ENCODE measurements at regions not wholly inside any gene's neighbourhood (a gene's known extent, or its start where the extent isn't known, plus 50 kb on each side); places are given as distances from the start of the nearest gene placed in this dataset.
A peak's percentile ranks its signal among the peaks of the same experiment; 100 is the strongest.

DNA sequence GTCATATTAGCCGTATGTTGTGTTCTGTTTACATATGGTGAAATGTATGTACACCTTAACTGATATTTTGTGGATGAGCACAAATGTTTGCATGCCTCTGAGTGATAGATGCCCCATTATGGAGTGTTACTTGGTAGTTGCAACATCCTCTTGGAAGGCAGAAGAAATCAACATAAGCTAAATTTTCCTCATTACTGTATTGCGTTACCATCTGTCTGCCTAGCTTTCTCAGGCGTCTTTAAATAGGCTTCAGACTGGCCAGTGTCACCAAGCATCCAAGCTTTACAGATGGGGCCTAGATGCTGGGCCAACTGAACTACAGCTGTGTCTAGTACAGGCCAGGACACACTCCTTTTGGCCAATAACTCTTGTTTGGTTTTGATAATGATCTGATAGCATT is 250.6 kb downstream of the SAMD5 start:
- DNase-seq, result no peak

DNA sequence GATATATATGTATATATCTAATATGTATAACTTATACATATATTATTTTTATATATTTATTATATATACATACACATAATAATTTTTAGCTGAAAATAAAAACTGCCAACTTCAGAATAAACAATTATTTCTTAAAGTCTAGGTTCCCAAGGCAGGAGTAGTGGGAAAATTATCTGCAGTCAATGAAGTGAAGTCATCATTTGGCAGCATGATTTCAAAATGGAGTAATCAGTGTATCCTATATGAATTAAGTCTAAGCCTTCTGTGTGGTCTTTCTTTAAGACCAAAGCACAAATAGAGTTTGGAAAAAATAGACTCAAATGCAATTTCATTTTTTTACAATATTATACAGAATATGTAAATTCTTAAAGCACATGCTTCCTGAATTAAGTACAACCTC is 251.0 kb downstream of the SAMD5 start:
- DNase-seq, result no peak

DNA sequence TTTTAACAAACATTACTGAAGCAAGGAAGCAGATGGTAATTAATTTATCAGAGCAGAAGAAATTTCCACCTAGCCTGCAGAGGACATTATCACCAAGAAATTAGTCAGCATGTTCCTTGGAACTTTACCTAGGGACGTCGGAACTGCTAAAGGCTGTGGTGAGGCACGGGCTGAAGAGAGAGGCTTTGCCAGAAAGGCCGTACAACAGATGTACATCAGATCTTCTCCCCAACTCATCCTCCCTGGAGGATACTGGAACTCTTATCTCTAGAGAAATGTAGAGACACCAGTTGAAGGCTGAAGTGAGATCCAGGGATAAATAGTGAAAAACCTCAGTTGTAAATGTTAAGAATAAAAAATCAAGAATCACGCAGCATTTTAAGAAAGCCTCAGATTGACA is 257.1 kb downstream of the SAMD5 start:
- DNase-seq, result no peak

DNA sequence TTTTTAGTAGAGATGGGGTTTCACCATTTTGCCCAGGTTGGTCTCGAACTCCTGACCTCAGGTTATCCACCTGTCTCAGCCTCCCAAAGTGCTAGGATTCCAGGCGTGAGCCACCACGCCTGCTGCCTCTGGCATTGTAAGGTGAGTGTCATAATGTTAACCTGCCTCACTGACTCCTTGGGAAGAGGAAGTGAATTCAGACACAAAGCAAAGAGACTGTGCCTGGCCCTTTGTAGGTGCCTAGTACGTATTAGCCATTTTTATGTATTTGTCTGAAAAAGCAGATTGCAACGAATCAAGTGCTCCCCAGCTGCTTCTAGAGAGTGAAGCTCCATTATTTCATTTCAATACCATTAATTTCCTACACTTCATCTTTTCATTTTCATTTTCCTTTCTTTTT is 260.5 kb downstream of the SAMD5 start:
- no peak for DNase-seq

DNA sequence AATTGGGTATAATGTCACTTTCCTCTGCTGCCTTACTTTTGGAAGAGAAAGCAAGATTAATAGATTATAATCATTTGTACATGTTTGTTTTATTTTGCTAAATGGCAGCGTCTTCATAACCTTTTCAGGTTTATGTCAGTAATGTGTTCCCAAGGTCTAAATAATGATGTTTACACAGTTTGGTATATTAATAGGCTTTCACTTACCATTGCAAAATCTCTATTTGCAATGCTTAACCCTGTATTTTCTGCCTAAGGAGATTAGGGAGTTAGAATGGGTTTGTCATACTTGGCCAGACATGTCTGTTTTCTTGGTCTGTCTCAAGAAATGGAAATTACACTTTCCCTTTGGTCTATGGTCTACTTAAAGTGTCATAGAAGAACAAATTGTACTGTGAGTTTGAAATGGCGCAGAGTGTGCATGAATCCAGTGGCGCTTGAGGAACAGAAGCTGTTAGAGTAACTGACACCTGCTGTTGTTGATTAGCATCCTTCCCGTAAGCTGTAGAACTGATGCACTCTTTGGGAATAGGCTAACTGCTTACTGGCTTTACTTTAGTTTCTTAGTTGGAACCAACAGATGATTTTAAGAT is 261.1 kb downstream of the SAMD5 start:
- no peak for DNase-seq

DNA sequence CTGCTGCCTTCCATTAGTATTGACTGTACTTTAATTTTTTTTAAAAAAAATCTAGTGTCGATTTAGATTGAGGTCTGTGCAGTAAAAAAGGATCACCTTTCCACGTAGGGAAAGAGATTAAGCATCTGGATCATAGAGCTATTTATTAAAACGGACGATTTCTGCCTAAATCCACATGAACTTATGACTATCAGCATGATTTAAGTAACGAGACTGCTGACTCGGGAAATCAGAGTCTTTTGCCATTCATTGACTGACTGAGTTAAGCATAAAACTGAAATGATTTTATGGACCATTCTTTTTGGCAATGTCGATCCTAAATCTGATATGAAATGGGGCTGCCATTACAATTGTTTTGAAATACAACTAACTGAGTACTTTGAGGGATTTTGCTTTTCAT is 261.7 kb downstream of the SAMD5 start:
- no peak for DNase-seq

DNA sequence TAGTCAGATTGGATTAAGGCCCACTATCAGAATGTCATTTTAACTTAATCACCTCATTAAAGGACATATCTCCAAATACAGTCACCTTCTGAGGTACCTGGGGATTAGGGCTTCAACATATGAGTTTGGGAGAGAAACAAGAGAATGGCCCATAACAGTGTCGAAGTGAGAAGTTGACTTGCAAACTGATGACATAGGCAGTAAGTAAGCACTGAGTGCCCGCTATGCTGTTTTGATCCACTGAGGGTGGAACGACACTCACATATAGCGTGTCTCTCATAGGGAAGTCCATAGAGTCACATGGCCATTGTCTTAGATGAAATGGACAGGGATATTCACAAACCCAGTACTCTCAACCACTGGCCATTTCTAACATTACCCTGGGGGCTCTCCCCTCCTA is 264.2 kb downstream of the SAMD5 start:
- no peak for DNase-seq

DNA sequence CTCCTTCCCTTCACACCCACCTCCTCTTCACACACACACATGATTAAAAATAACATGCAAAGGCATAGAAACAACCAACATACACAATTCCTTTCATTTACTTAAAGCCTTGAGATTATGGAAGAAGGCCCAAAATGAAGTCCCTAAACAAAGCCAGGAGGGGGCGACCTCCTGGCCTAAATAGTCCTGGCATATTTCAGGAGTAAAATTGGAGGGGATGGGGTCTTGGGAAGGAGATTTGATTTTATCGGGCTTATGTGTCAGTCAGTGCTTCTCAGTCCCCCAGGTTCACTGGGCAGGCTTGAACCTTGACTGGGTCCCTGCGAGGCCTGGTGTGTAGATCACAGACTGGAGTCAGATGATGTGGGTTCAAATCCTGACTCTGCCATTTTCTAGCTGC is 266.4 kb downstream of the SAMD5 start:
- no peak for DNase-seq

DNA sequence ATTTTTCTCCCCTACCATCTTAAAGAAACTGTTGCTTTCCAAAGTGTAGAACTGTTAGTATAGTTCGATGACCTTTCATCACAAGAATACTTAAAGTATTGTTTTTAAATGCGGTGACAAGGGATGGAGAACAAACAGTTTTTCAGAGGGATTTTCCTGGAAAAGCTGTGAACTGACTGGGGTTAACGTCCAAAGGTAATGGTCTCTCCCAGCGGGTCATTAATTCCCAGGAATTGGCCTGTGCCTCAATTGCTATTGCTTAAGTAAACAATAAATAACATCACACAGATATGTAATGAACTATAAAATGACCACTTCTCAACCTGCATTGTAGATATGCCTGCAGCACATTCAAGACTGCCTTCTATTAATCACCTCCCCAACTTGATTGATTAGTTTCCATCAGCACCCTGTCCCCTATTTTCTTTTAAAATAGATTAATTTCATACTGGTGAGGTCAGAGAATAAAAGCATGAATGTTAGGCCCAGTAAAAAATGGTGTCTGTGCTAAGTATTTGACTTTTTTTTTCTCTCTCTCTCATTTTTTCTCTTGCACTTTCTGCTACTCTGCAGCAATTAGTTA is 268.2 kb downstream of the SAMD5 start:
- peak; percentile 15 for DNase-seq

DNA sequence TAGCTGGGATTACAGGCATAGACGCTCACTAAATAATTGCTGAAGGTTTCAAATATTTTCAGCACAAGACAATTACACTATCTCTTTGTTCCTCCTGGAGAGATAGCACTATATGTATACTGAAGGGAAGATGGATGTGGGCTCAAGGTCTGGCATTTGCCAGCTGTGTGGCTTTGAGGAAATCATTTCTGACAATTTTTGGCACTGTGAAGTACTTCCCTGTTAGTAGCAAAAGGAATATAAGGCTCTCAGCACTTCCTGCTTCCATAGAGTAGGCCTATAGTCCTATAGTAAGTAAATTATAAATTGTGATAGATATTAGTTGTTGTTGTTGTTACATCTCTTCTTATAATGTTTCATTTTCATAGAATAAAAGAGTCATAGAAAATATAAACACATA is 271.1 kb downstream of the SAMD5 start:
- DNase-seq, result no peak

DNA sequence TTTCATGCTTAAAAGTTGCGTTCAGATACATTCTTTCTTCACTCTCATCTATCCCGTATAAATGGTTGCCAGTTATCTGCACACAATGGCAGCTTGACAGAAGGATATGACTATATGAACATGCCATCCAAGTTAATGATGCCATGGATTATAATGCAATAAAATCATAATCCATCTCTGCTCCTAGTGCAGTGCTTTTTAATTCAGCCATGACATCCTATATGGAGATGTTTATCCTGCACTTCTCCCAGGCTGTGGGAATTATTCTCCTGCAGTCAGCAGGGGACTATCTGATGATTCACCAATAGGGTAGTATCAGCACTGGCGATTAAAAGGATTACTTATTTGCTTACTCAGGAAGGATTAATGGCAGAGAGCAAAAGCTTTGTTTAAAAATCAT is 273.8 kb downstream of the SAMD5 start:
- no peak for DNase-seq

DNA sequence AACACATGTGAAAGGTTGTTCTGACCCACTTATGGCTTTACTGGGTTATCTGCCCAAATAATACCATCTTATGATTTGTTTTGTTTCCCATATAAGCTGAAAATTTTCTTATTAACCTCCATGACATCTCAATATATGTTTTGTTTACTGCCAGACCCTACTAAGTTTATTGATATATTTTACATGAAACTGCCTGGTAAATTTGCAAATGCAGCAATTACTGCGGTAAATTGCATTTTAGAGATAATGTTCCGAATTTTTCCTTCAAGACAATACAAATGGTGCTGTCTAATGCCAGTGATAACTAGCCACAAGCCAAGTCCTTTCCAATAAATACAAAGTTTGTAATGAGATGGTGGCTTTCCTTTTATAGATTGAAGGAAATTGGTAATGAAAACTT is 275.9 kb downstream of the SAMD5 start:
- no peak for DNase-seq

DNA sequence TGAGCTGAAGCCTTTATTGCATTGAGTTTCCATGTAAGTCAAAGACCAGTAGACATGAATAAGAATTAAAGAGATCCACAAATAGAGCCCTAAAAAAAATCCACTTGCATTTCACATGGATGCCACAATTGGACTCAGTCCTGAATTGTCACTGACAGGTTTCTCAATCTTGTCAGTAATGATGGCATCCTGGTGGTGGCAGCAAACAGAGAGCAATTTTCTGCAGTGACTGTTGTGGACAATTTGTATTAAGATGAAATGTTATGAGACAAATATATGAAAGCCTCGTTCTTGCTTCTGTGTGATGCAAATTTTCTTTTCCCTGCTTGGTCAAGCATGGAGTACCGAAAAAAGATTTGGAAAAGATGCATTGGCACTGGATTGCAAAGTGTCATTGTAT is 278.9 kb downstream of the SAMD5 start:
- DNase-seq, result no peak

DNA sequence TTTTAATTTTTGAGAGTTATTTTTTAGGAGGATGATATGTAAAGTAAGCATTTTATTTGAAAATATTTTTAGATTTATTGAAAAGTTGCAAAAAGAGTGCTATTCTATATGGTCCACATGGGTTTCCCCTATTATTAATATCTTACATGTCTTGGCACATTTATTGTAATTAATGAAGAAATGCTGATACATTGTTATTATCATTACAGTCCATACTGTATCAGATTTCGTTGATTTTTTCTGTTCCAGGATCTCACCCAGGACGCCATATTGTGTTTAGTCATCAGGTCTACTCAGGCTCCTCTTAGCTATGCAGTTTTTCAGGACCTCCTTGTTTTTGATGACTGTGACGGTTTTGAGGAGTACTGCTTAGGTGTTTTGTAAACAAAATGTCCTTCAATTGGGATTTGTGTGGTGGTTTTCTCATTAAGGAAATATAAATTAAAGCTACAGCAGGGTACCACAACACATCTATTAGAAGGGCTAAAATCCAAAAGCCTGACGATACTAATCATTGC is 281.0 kb downstream of the SAMD5 start:
- DNase-seq, result no peak

DNA sequence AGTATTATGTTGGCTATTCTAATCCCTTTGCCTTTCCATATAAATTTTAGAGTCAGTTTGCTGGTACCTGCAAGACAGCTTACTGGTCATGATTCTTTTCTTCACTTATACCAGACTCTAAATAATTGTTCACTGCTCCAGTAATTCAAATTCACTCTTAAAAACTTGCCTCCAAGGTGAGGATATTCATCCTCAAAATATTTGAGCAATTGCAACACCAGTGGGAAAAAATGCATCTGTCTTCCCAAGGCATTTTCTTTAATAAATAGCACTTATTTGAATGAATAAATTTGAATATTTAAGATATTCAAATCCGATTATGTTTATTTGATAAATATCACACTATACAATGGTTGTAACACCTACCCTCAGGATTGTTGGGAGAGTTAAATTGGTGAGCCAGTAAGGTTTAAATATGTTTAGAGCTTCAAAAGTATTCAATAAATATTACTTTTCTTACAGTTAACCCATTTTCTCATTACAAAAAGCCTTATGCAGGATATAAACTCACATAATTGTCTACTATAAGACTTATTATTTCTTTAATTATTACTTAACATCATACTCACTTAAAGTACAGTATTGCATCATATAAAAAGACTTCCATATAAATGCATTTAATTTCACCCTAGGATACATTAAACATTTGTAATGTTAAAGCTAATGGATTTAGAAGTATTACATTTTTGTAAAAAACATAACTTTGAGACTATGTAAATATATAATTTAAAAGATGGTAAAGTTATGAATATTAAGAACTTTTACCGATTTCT is 285.6 kb downstream of the SAMD5 start:
- DNase-seq, result no peak

DNA sequence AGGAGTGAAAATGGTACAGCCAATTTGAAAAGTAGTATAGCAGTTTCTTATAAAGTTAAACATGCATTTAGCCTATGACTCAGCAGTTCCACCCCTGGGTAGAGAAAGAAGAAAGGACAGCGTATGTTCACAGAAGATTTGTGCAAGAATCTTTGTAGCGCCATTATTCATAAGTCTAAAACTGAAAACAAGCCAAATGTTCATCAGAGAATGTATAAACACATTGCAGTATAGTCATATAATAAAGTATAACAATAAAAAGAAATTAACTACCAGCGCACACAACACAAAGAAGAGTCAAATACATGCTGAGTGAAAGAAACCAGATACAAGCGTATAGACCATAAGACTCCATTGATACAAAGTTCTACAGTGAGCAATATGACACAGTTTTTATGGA is 294.0 kb downstream of the SAMD5 start:
- DNase-seq, result no peak

DNA sequence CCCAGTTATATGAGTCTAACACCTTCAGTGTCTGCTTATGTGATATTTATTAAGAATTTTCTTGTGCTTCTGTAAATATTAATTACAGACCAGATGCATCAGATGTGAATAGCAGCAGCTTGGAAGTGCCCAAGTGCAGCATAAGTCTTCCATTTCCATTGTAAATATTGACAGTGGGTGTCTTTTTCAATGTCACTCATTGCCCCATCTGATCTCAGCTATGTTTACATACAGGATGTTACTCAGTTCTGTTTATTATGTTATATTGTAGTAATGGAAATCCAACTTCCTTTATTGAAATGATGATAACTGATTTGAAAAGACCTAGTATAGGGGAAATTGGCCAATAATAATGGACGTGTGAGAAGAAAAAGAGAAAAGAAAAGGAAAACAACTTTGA is 296.7 kb downstream of the SAMD5 start:
- no peak for DNase-seq

DNA sequence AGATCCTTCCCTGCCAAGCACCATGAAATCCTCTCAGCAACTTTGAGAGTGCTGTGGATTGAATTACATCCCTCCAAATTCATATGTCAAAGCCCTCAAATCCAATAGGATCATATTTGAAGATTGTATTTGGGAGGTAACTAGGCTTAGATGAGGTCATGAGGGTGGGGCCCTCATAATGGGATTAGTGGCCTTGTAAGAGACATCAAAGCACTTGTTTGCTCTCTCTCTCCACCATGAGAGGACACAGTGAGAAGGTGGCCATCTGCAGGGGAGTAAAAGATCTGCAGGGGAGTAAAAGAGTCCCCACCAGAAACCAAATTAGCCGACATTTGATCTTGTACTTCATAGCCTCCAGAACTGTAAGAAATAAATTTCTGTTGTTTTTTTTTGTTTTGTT is 298.2 kb downstream of the SAMD5 start:
- DNase-seq, result no peak

DNA sequence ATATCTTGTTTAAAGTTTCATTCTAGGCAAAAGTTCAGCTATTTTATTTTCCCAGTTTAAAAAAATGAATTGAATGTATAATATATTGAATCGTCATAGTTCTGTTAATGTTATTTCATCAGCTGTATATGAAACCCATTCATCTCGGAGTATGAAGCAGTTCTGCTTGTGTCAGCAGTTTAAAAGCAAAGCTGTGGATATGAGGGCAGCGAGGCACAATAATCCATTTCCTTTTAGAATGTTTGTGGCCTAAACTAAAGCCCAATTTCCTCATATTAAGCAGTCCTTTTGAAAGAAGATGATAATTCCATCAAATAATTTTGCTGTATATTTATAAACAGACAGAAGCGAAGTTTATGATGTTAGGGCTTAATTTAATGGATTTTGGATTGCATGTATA is 300.1 kb downstream of the SAMD5 start:
- DNase-seq, result no peak

DNA sequence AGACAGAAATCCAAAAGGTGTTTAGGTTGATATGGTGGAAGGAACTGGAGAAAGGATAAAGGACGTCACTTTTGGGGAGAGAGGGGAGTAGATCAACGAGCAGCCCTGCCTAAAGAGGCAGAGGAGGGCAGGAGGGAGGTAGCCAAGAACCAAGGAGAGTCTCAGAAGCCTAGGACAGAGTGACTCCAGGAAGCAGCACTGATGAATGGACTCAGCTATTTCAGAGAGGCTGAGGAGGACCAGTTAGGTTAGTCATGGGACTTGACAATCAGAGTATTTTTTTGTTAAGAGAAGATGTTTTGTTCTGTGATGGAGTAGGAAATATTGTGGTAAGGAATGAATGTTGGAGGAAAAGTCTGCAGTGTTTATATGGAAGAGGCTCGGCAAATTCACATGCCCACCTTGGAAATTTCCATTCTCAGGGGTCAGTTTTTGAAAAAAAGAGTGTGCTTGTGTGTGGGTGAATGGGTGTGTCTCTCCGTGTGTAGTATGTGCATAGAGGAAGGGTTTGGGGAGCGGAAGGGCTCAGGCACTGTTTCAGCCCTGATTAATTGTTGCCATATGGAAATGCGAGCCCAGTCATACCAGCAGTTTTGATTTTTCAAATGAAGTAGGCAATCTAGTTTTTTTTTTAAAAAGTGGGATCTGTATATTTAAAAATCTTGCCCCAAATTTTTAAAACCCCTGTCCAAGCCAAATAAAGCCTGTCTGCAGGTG is 303.6 kb downstream of the SAMD5 start:
- no peak for DNase-seq

DNA sequence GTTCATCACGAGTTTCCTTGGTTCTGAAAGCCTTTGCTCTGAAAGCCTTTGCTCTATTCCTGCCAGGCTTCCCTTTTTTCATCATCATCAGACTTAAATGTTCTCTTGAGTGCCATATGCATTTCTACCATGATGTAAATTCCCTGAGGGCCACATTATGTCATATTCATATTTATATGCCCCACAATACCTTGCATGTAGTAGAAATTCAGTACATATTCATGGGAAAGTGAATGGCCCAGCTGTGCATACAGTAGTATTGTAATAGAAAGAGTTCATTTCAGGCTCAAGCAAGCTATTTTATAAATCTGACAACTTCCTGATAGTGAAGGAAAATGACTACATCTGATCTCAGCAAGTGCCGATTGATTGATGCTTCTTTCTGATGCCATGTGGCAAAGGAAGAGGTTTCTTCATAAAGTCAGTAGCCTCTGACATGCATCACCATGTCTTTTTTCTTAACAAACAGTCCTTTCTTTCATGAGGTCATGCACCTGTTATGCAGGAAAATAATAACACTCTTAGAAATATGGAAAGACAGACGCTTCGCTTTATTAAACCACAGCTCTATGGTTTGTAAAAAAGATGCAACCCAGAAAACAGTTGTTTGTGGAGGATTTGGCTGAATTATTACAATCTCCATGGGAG is 308.7 kb downstream of the SAMD5 start:
- DNase-seq, result no peak

DNA sequence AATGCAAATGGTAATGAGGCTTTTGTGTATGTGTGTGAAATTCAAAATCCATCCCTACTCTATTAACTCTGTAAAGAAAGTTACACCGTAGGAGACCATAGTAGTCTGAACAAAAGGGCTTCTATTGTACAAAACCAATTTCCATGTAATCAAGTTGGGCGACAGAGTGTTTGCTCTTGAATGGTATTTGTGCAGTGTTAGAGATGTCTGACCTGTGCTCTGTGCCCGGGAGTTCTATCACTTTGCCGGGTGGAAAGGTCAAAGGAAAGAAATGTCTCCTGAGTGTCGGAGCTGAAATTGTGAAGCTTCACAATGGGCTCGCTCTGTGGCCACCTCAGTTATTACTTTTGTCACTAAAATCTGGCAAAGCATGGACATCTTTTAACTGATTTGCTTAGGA is 312.0 kb downstream of the SAMD5 start:
- no peak for DNase-seq
